ENCODE measurements at regions not wholly inside any gene's neighbourhood (a gene's known extent, or its start where the extent isn't known, plus 50 kb on each side); places are given as distances from the start of the nearest gene placed in this dataset.

GRCh38 chr3:106078635-106079034, 209.8 kb upstream of the CBLB start:
- Histone ChIP-seq H3F3A (ENCODE audit: low read depth) (no peaks in the 10 kb centered on the region), H3K9me3 (ENCODE audit: low read depth) (no peaks in the 10 kb centered on the region), H3K4me1 (no peaks in the 10 kb centered on the region), H3K27ac (no peak overlapping the region), H3K79me2 (ENCODE audit: low read depth) (no peaks in the 10 kb centered on the region), H3K4me2 (no peak overlapping the region), H3K36me3 (no peaks in the 10 kb centered on the region), H3K27me3 (no peaks in the 10 kb centered on the region), H3K4me3 (no peak overlapping the region), H3K9ac (no peak overlapping the region), H4K20me1 (ENCODE audit: low read depth) (no peaks in the 10 kb centered on the region), H2AFZ (replicated peaks) (no peak overlapping the region)
- H3K9me3 Mint-ChIP-seq = peaks cover 3% of the 10 kb centered on the region
- no peak overlapping the region for H3K27ac Mint-ChIP-seq
- H3K4me1 Mint-ChIP-seq = peaks cover 4% of the 10 kb centered on the region
- H3K4me3 Mint-ChIP-seq = no peak overlapping the region
- H3K36me3 Mint-ChIP-seq = peaks cover 2% of the 10 kb centered on the region
- no peaks in the 10 kb centered on the region for H3K27me3 Mint-ChIP-seq (ENCODE audit: insufficient read depth, low read depth)
- TF ChIP-seq EZH2phosphoT487 (IDR thresholded peaks at IDR 0.05) (no peak), CTCF (IDR thresholded peaks at IDR 0.05) (no peak), EZH2 (IDR thresholded peaks at IDR 0.05) (no peak)
- no peak for DNase-seq (ENCODE audit: low spot score)

DNA sequence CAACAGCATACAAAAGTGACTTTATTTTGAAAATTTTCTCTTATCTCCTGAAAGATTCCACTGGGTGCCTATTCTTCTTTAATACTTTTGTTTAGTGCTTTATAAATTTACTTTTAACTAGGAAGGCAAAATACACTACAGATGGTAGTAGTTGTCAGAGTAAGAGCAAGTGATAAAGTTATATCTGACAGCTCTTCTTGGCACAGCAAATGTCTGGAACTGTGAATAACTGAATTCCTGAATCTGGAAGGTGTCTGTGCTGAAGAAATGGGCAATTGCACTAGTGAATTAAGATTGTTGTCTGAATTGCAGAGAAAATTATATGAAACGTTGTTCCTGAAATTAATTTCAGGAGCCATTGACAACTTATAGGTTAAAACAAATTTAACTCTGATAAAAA, 213.8 kb upstream of the CBLB start:
- DNase-seq (ENCODE audit: low spot score) = no peak
- no peak overlapping the region for H3K9ac ChIP-seq
- Mint-ChIP-seq H3K4me3 (no peak overlapping the region), H3K4me1 (peaks cover 10% of the 10 kb centered on the region), H3K36me3 (no peaks in the 10 kb centered on the region), H3K9me3 (peaks cover 4% of the 10 kb centered on the region), H3K27ac (no peak overlapping the region), H3K27me3 (ENCODE audit: insufficient read depth, low read depth) (peaks cover 4% of the 10 kb centered on the region)
- H3K27me3 ChIP-seq = no peaks in the 10 kb centered on the region
- no peak overlapping the region for H3K27ac ChIP-seq
- H3K4me1 ChIP-seq = no peaks in the 10 kb centered on the region
- no peak overlapping the region for H3K4me2 ChIP-seq
- no peaks in the 10 kb centered on the region for H3K36me3 ChIP-seq
- TF ChIP-seq EZH2 (IDR thresholded peaks at IDR 0.05) (no peak), EZH2phosphoT487 (IDR thresholded peaks at IDR 0.05) (no peak), CTCF (IDR thresholded peaks at IDR 0.05) (no peak)
- H3K4me3 ChIP-seq = no peak overlapping the region
- H3F3A ChIP-seq (ENCODE audit: low read depth) = no peaks in the 10 kb centered on the region
- H4K20me1 ChIP-seq (ENCODE audit: low read depth) = no peaks in the 10 kb centered on the region
- no peak overlapping the region for H2AFZ ChIP-seq (replicated peaks)
- H3K79me2 ChIP-seq (ENCODE audit: low read depth) = no peaks in the 10 kb centered on the region
- no peaks in the 10 kb centered on the region for H3K9me3 ChIP-seq (ENCODE audit: low read depth)

GRCh38 chr3:106083207-106083606, 214.4 kb upstream of the CBLB start:
- H4K20me1 ChIP-seq (ENCODE audit: low read depth) = no peaks in the 10 kb centered on the region
- Mint-ChIP-seq H3K4me3 (no peak overlapping the region), H3K4me1 (peaks cover 11% of the 10 kb centered on the region), H3K27me3 (ENCODE audit: insufficient read depth, low read depth) (peaks cover 4% of the 10 kb centered on the region), H3K9me3 (peaks cover 4% of the 10 kb centered on the region), H3K36me3 (no peaks in the 10 kb centered on the region), H3K27ac (no peak overlapping the region)
- H3K9me3 ChIP-seq (ENCODE audit: low read depth) = no peaks in the 10 kb centered on the region
- H3K79me2 ChIP-seq (ENCODE audit: low read depth) = no peaks in the 10 kb centered on the region
- no peak overlapping the region for H2AFZ ChIP-seq (replicated peaks)
- DNase-seq (ENCODE audit: low spot score) = no peak
- H3K27me3 ChIP-seq = no peaks in the 10 kb centered on the region
- H3K9ac ChIP-seq = no peak overlapping the region
- TF ChIP-seq EZH2phosphoT487 (IDR thresholded peaks at IDR 0.05) = no peak
- no peak for TF ChIP-seq CTCF (IDR thresholded peaks at IDR 0.05)
- TF ChIP-seq EZH2 (IDR thresholded peaks at IDR 0.05) = no peak
- H3K27ac ChIP-seq = no peak overlapping the region
- no peaks in the 10 kb centered on the region for H3F3A ChIP-seq (ENCODE audit: low read depth)
- H3K4me2 ChIP-seq = no peak overlapping the region
- H3K36me3 ChIP-seq = no peaks in the 10 kb centered on the region
- no peaks in the 10 kb centered on the region for H3K4me1 ChIP-seq
- H3K4me3 ChIP-seq = no peak overlapping the region

All from neural progenitor cell (in vitro differentiated cells).